ENCODE measurements at regions not wholly inside any gene's neighbourhood (a gene's known extent, or its start where the extent isn't known, plus 50 kb on each side); places are given as distances from the start of the nearest gene placed in this dataset.
A peak's percentile ranks its signal among the peaks of the same experiment; 100 is the strongest.

DNA sequence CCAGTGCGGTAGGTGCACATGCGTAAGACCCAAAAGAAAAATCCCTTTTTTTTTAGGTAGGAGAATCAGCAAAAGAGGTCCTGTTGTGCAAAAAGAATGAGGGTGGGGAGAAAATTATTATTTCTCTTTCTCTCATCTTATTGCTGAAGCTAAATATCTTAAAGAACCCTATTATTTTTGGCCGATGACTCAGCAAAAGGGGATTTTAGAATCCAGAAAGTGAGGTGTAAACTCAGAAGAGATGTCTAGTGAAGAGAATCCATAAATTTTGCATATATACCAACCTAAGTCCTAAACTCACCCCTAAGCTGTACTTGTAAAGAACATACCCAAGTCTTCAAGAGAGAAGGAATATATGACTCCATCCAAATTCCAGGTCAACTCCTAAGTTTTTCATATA, 386.3 kb upstream of the ZNF717 start:
- H2AK5ac ChIP-seq (ENCODE audit: low read depth, low read length), result no peak overlapping the region
- H4K8ac ChIP-seq (ENCODE audit: extremely low read depth, insufficient read depth, low read length), result no peak overlapping the region
- 82% methylated on average over 3 of the region's 3 CpGs; no CpG with 5 or more reads in 1 of the 2 experiments for WGBS, 2 experiments (ENCODE audit: extremely low coverage in 1 of 2, insufficient coverage in 1 of 2, insufficient read length in 1 of 2, insufficient replicate concordance in 2 of 2, low coverage in 1 of 2, low lambda C conversion rate in 2 of 2, missing lambda C conversion rate in 1 of 2)
- H3K27me3 ChIP-seq (replicated peaks in 1 of 4; ENCODE audit: control insufficient read depth in 3 of 4, extremely low read depth in 1 of 4, insufficient read depth in 3 of 4, low read length in 3 of 4), result no peaks in the 10 kb centered on the region
- no peak overlapping the region for H3K4me2 ChIP-seq (ENCODE audit: insufficient read depth in 1 of 2, low read depth in 2 of 2, low read length in 2 of 2)
- no peak for DNase-seq (ENCODE audit: low read depth in 1 of 2, low spot score in 2 of 2)
- no peak overlapping the region for H4K91ac ChIP-seq (replicated peaks; ENCODE audit: insufficient read length, low read length)
- H3K4ac ChIP-seq (replicated peaks; ENCODE audit: insufficient read length, low read depth, low read length), result no peak overlapping the region
- H3K27ac ChIP-seq (ENCODE audit: low read depth, low read length), result no peak overlapping the region
- H2BK15ac ChIP-seq (ENCODE audit: low read length), result no peak overlapping the region
- peak; percentile 17; the same call in 1 of the 2 replicates for TF ChIP-seq MAFK (IDR thresholded peaks at IDR 0.05; ENCODE audit: low read depth, low read length)
- no peak for TF ChIP-seq NANOG (IDR thresholded peaks at IDR 0.05; ENCODE audit: insufficient read depth, low read depth, low read length, poor library complexity, severe bottlenecking)
- H3K9ac ChIP-seq (replicated peaks in 1 of 4; ENCODE audit: extremely low read depth in 1 of 4, low read depth in 3 of 4, low read length in 3 of 4), result no peak overlapping the region
- no peak overlapping the region for H2BK5ac ChIP-seq (ENCODE audit: low read depth, low read length)
- H3K4me1 ChIP-seq (replicated peaks in 1 of 4; ENCODE audit: control insufficient read depth in 3 of 4, insufficient read depth in 4 of 4, low read length in 3 of 4), result no peaks in the 10 kb centered on the region
- no peak overlapping the region for H3K18ac ChIP-seq (ENCODE audit: extremely low read depth, low read length)
- no peaks in the 10 kb centered on the region for H3K79me1 ChIP-seq (ENCODE audit: low read depth, low read length)
- no peaks in the 10 kb centered on the region for H4K20me1 ChIP-seq (replicated peaks in 1 of 2; ENCODE audit: control insufficient read depth in 1 of 2, insufficient read depth in 2 of 2, low read length in 2 of 2)
- no peak overlapping the region for H4K5ac ChIP-seq (ENCODE audit: insufficient read length, low read depth, low read length)
- no peak overlapping the region for H2BK12ac ChIP-seq (ENCODE audit: low read depth, low read length)
- no peak overlapping the region for H2BK20ac ChIP-seq (ENCODE audit: low read length)
- no peak for FAIRE-seq
- no peaks in the 10 kb centered on the region for H3K36me3 ChIP-seq (ENCODE audit: control insufficient read depth in 2 of 4, insufficient read depth in 4 of 4, low read length in 3 of 4)
- no peak overlapping the region for H3K4me3 ChIP-seq (ENCODE audit: extremely low read depth in 1 of 4, insufficient read depth in 2 of 4, low read depth in 3 of 4, low read length in 4 of 4)
- H3K23ac ChIP-seq (ENCODE audit: insufficient read length), result no peak overlapping the region
- no peak overlapping the region for H2AFZ ChIP-seq (ENCODE audit: low read length)
- POLR2A ChIA-PET (ENCODE audit: partially characterized antibody), result no interaction called here
- no peaks in the 10 kb centered on the region for H3K9me3 ChIP-seq (ENCODE audit: insufficient read depth in 2 of 2, low read depth in 1 of 2, low read length in 1 of 2)
- H3K23me2 ChIP-seq (ENCODE audit: low read depth, low read length), result no peaks in the 10 kb centered on the region
- no peak overlapping the region for H3K56ac ChIP-seq (replicated peaks; ENCODE audit: insufficient read length, low read depth, low read length)
- no peaks in the 10 kb centered on the region for H3K79me2 ChIP-seq (ENCODE audit: control insufficient read depth in 1 of 2, insufficient read depth in 2 of 2, low read length in 2 of 2)
- CTCF ChIA-PET (ENCODE audit: partially characterized antibody), result interaction anchor here (0.6 kb wide), 1 partner anchor 372 kb away, joined by 4 read pairs; no protein-coding TSS in a partner anchor
- H3K14ac ChIP-seq (ENCODE audit: insufficient read length), result no peak overlapping the region
- H2BK120ac ChIP-seq (replicated peaks; ENCODE audit: low read depth, low read length), result no peak overlapping the region

All from H1 (cell line).